AG09309 (cell line): ENCODE measurements at regions not wholly inside any gene's neighbourhood (a gene's known extent, or its start where the extent isn't known, plus 50 kb on each side); places are given as distances from the start of the nearest gene placed in this dataset.

Source experiments
- DNase-seq: peaks from one replicate; pipeline ENCODE4 v3.0.0-alpha.2; 2010; ENCODE audit warnings: low read depth
- H3K4me3 ChIP-seq: 2 replicates; pipeline ENCODE4 v1.5.1; 2011; ENCODE audit warnings: mild to moderate bottlenecking, low read depth, low read length, moderate library complexity; ENCODE audit not compliant: control insufficient read depth
- CTCF ChIP-seq: IDR thresholded peaks from 2 replicates; pipeline ENCODE4 v1.5.1; 2011; ENCODE audit warnings: mild to moderate bottlenecking, low read depth, low read length, inconsistent platforms; ENCODE audit not compliant: insufficient read depth, control insufficient read depth; ENCODE audit errors: missing control alignments

GRCh38 chr15:69631005-69631404 lies 178.4 kb downstream of the RPLP1 start:
- H3K4me3 ChIP-seq, result no peak overlapping the region
- DNase-seq, result no peak
- TF ChIP-seq CTCF, result no peak

- TF ChIP-seq CTCF, result no peak
- H3K4me3 ChIP-seq, result no peak overlapping the region
- no peak for DNase-seq
Measured at GRCh38 chr15:69631978-69632377, 179.4 kb downstream of the RPLP1 start.

- no peak overlapping the region for H3K4me3 ChIP-seq
- no peak for TF ChIP-seq CTCF
- DNase-seq, result no peak
Measured at GRCh38 chr15:69634860-69635259, 182.2 kb downstream of the RPLP1 start.

GRCh38 chr15:69636169-69636915 lies 183.7 kb downstream of the RPLP1 start:
- DNase-seq, result no peak
- H3K4me3 ChIP-seq, result no peak overlapping the region
- TF ChIP-seq CTCF, result no peak

- no peak for TF ChIP-seq CTCF
- H3K4me3 ChIP-seq, result no peak overlapping the region
- DNase-seq, result no peak
Measured at GRCh38 chr15:69637818-69638217, 185.2 kb downstream of the RPLP1 start.

GRCh38 chr15:69643476-69643875 lies 190.9 kb downstream of the RPLP1 start:
- DNase-seq, result no peak
- H3K4me3 ChIP-seq, result no peak overlapping the region
- TF ChIP-seq CTCF, result no peak

- no peak for TF ChIP-seq CTCF
- H3K4me3 ChIP-seq, result no peak overlapping the region
Measured at GRCh38 chr15:69643971-69644370, 191.4 kb downstream of the RPLP1 start.

More at GRCh38 chr15:69643971-69644370, 191.4 kb downstream of the RPLP1 start:
- DNase-seq, result no peak
